ENCODE measurements at regions not wholly inside any gene's neighbourhood (a gene's known extent, or its start where the extent isn't known, plus 50 kb on each side); places are given as distances from the start of the nearest gene placed in this dataset.

DNA sequence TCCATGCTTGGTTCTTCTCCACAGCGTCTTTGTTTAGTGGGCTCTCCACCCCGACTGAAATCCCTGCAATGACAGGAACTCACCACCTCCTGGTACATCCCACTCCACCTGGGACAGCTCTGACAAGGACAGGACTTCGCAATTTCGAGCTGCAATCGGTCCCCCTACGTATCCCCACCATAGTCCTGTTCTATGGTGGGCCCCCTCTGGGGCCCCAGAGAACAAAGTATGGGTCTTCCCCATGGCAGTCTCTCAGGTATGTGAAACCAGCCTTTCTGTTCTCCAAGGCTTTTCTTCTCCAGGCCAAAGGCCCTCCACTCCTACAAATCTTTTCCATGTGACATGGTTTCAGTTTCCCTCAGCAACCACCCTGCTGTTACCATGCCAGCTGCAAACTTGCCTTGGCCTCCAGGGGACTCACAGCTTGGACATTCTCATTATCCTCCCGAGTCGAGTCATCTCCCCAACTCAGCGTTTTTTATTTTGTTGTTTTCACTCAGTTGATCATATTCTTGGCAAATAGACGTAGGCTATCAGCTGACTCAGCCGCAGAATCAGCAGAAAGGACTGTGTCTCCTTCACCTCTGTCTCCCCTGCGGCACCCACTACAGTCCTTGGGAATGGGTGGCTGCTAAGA is 233.3 kb downstream of the OPA1 start:
- TF ChIP-seq GATA2 (IDR thresholded peaks at IDR 0.05; ENCODE audit: low read depth, low read length) (no peak), GATA3 (IDR thresholded peaks at IDR 0.05; ENCODE audit: low read depth, low read length) (no peak)

All from SH-SY5Y (cell line).